HG03521 (cell line): ENCODE measurements at regions not wholly inside any gene's neighbourhood (a gene's known extent, or its start where the extent isn't known, plus 50 kb on each side); places are given as distances from the start of the nearest gene placed in this dataset.
"Not testable (repeated sequence)": the region's sequence is repeated elsewhere in the genome, so short reads cannot be mapped to it uniquely, and the experiment has no call there.

Experiments used
- ATAC-seq: cut with Tn5 transposase; IDR thresholded peaks from one replicate; pipeline ENCODE4 v1.9.1; 2021; ENCODE audit warnings: mild to moderate bottlenecking, moderate library complexity; ENCODE audit not compliant: unreplicated experiment

GRCh38 chr2:210954386-210954907, 398.0 kb downstream of the CPS1 start:
- ATAC-seq: no peak

- ATAC-seq: no peak
Observed at GRCh38 chr2:210955591-210955990, 399.2 kb downstream of the CPS1 start.

GRCh38 chr2:210956101-210956500, 399.7 kb downstream of the CPS1 start:
- no peak for ATAC-seq

GRCh38 chr2:210961249-210961648, 404.9 kb downstream of the CPS1 start:
- no peak for ATAC-seq

GRCh38 chr2:210963386-210963785, 407.0 kb downstream of the CPS1 start:
- ATAC-seq: no peak

- no peak for ATAC-seq
Observed at GRCh38 chr2:210964141-210964764, 407.9 kb downstream of the CPS1 start.

- ATAC-seq: no peak
Observed at GRCh38 chr2:210965472-210965871, 409.1 kb downstream of the CPS1 start.

GRCh38 chr2:210966330-210966729, 409.9 kb downstream of the CPS1 start:
- ATAC-seq: no peak

- ATAC-seq: no peak
Observed at GRCh38 chr2:210971431-210971830, 415.0 kb downstream of the CPS1 start.

GRCh38 chr2:210986806-210987205, 430.4 kb downstream of the CPS1 start:
- not testable (repeated sequence) for ATAC-seq

- no peak for ATAC-seq
Observed at GRCh38 chr2:210991107-210991506, 434.7 kb downstream of the CPS1 start.

- ATAC-seq: no peak
Observed at GRCh38 chr2:210994104-210994503, 437.7 kb downstream of the CPS1 start.

GRCh38 chr2:210997373-210997772, 441.0 kb downstream of the CPS1 start:
- ATAC-seq: no peak

GRCh38 chr2:210998334-210998733, 441.9 kb downstream of the CPS1 start:
- no peak for ATAC-seq

GRCh38 chr2:211014376-211014775, 458.0 kb downstream of the CPS1 start:
- ATAC-seq: no peak

GRCh38 chr2:211014906-211015305, 458.5 kb downstream of the CPS1 start:
- no peak for ATAC-seq

GRCh38 chr2:211025089-211025488, 468.7 kb downstream of the CPS1 start:
- ATAC-seq: not testable (repeated sequence)

- no peak for ATAC-seq
Observed at GRCh38 chr2:211026109-211026508, 469.7 kb downstream of the CPS1 start.

- ATAC-seq: no peak
Observed at GRCh38 chr2:211027976-211028375, 471.6 kb downstream of the CPS1 start.

GRCh38 chr2:211033765-211034164, 477.4 kb downstream of the CPS1 start:
- no peak for ATAC-seq

GRCh38 chr2:211035548-211036185, 479.3 kb downstream of the CPS1 start:
- peak; percentile 56 for ATAC-seq

GRCh38 chr2:211045025-211045424, 488.6 kb downstream of the CPS1 start:
- ATAC-seq: no peak
